ENCODE measurements at regions not wholly inside any gene's neighbourhood (a gene's known extent, or its start where the extent isn't known, plus 50 kb on each side); places are given as distances from the start of the nearest gene placed in this dataset.
"Not testable (repeated sequence)": the region's sequence is repeated elsewhere in the genome, so short reads cannot be mapped to it uniquely, and the experiment has no call there.

DNA sequence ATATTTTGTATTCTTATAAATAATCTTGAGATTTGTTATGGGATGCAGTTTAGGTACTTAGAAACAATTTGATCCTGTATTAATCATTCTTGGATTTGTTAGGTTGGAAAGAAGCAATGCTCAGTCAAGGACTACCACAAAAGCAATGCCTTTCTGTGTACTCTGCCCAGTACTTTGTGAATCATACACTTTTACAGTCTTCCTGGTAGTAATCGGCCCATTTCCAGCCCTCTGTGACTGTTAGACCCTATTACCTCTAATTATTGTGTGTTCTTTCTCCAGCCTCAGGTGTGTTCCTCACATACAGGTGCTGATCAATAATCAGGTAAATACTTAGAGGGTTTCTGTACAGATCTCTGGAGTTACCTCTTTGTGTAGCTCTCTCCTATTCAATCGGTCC, 609.0 kb downstream of the KCNH5 start:
- DNase-seq, result no peak

DNA sequence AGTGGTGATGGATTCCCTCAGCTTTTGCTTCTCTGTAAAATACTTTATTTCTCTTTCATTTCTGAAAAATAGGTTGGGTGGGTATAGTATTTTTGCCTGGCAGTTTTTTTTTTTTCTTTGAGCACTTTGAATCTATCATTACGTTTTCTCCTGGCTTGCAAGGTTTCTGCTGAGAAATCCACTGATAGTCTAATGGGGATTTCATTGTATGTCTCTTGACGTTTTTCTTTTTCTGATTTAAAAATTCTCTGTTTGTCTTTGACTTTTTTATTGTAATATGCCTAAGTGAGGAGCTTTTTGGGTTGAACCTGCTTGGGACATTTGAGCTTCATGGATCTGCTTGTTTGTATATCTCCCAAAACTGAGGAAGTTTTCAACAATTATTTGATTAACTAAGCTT, 606.0 kb downstream of the KCNH5 start:
- DNase-seq, result no peak

GRCh38 chr14:62443796-62444195, 601.5 kb downstream of the KCNH5 start:
- no peak for DNase-seq

- DNase-seq, result no peak
Measured at GRCh38 chr14:62445570-62445969, 599.7 kb downstream of the KCNH5 start.

DNA sequence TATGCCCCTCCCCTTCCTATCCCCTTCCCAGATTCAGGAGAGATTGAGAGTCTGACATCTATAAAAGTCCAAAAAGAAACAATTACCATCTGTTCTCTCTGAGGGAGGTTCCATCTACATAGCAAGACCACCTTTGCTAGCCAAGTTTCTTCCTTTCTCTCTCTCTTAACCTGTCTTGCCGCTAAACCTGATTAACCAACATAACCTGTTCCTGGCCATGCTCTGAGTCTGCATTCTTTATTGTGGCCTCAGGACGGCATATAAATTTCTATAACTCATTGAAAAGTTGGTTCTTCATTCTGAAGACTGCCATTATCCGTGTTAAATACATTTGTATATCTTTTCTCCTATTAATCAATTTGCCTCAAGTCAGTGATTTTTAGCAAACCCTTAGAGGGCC, 594.0 kb downstream of the KCNH5 start:
- no peak for DNase-seq

- no peak for DNase-seq
Measured at GRCh38 chr14:62453226-62453625, 592.0 kb downstream of the KCNH5 start.

GRCh38 chr14:62455446-62455845, 589.8 kb downstream of the KCNH5 start:
- no peak for DNase-seq

GRCh38 chr14:62462988-62463387, 582.3 kb downstream of the KCNH5 start:
- no peak for DNase-seq

DNA sequence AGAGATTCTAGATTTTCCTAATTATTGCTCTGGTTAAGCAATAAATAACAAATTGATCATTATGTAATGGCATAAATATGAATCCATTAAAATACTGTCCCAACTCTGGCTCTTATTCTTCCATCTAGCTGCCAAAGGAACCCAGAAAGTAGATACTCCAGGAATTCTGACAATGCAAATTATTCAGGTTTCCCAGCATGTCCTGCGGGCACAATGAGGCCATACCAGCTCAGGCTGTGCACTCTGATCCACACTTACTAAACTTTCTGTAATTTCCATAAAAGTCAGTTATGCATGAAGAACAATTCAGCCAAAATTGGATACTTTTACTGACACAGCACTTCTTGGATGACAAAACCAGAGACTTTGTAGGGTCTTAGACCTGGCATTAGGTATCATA, 576.3 kb downstream of the KCNH5 start:
- DNase-seq, result no peak

GRCh38 chr14:62470935-62471334, 574.3 kb downstream of the KCNH5 start:
- no peak for DNase-seq

DNA sequence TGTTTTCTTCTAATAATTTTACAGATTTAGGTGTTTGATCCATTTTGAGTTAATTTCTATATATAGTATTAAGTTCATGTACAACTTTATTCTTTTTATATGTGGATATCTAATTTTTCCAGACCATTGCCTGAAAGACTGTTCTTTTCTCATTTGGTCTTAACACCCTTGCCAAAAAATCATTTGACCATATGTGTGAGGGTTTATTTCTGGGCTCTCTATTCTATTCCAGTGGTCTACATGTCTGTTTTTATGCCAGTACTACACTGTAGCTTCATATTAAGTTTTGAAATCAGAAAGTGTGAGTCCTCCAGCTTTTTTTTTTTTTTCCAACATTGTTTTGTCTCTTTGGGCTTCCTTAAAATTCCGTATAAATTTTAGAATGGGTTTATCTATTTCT, 554.1 kb downstream of the KCNH5 start:
- no peak for DNase-seq

DNA sequence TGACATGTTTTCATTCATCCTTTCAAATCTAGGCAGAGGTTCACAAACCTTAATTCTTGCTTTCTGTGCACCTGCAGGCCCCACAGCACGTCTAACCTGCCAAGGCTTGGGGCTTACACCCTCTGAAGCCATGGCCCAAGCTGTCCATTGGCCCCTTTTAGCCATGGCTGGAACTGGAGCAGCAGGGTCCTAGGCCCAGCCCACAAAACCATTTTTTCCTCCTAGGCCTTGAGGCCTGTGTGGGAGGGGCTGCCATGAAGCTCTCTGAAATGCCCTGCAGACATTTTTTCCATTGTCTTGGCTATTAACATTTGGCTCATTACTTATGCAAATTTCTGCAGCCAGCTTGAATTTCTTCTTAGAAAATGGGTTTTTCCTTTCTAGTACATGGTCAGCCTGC, 547.5 kb downstream of the KCNH5 start:
- DNase-seq, result no peak

- DNase-seq, result no peak
Measured at GRCh38 chr14:62501021-62501750, 544.1 kb downstream of the KCNH5 start.

GRCh38 chr14:62505045-62505444, 540.2 kb downstream of the KCNH5 start:
- DNase-seq, result no peak

DNA sequence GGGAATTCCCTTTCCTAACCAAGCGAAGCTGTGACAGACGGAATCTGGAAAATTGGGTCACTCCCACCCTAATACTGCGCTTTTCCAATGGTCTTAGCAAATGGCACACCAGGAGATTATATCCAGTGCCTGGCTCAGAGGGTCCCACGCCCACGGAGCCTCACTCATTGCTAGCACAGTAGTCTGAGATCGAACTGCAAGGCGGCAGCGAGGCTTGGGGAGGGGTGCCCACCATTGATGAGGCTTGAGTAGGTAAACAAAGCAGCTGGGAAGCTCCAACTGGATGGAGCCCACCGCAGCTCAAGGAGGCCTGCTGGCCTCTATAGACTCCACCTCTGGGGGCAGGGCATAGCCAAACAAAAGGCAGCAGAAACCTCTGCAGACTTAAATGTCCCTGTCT, 523.9 kb downstream of the KCNH5 start:
- DNase-seq, result not testable (repeated sequence)

DNA sequence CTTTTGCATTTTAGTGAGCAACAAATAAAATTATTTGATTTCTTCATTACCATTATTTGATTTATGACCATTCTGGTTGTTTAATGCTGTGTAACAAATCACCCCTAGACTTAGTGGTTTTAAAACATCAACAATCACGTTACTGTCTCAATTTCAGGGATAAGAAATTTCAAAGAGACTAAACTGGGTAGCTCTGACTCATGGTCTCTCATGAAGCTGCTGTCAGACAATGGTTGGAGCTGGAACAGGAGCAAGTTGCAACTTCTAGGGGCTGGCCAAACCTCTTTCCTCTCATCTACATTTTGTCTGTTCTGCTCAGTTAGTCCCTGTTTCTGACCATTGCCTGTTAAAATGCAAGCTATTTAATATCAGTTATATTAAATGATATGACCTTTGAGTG, 517.0 kb downstream of the KCNH5 start:
- no peak for DNase-seq

DNA sequence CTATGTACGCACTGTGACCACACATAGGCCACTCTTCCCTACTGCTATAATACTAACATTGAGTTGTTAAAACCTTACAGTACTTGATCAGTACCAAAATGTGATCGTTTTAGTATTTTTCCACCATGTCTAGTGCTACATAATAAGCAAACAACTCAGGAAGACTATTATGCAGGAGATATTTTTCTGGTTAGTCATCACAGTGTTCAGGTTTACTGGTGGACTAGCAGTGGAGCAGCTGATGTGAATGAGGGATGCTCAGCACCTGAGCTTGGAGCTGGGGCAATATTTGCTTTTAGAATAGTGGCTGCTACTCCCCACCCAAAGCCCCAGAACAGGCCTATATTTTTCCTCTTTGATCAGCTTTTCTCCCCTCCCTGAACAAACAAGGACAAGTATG, 513.1 kb downstream of the KCNH5 start:
- no peak for DNase-seq

- no peak for DNase-seq
Measured at GRCh38 chr14:62546862-62547474, 498.3 kb downstream of the KCNH5 start.

GRCh38 chr14:62557416-62557815, 487.8 kb downstream of the KCNH5 start:
- DNase-seq, result no peak

- no peak for DNase-seq
Measured at GRCh38 chr14:62558451-62558850, 486.8 kb downstream of the KCNH5 start.

DNA sequence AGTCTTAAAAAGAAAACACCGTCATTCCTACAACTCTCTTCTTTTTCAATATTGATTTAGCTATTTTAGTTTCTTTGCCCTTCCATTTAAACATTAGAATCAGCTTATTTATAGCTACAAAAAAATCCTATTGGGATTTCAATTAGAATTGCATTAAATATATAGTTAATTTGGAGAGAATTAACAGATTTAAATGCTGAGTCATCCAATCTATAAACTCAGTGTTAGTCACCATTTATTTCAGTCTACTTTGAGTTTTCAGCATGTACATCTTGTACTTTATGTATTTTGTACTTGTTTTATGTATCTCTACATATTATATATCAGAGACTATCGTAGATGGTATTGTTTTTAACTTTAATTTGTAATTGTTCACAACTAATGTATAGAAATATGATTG, 460.0 kb downstream of the KCNH5 start:
- no peak for DNase-seq

- no peak for DNase-seq
Measured at GRCh38 chr14:62592877-62593276, 452.4 kb downstream of the KCNH5 start.

- no peak for DNase-seq
Measured at GRCh38 chr14:62597143-62597542, 448.1 kb downstream of the KCNH5 start.

DNA sequence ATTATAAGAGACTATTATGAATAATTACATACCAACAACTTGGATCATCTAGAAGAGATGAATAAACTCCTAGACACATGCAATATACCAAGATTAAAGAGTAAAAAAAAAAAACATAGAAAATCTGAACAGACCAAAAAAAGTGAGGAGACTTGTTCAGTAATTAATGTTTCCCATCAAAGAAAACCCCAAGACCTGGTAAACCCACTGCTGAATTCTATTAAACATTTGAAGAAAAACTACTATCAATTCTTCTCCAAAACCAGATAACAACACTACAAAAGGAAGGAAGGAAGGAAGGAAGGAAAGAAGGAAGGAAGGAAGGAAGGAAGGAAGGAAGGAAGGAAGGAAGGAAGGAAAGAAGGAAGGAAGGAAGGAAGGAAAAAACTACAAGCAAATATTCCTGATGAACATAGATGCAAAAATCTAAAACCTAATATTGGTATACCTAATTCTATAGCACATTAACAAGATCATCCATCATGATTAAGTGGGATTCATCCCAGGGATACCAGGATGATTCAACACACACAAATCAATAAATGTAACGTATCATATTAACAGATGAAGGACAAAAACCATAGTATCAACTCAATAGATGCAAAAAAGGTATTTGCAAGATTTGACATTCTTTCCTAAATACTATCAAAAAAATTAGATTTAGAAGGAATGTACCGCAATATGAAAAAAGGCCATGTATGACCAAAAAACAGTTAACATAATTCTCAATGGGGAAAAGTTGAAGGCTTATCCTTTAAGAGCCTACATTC, 445.5 kb downstream of the KCNH5 start:
- no peak for DNase-seq
